ENCODE measurements at regions not wholly inside any gene's neighbourhood (a gene's known extent, or its start where the extent isn't known, plus 50 kb on each side); places are given as distances from the start of the nearest gene placed in this dataset.

GRCh38 chr1:238161955-238162354, 271.2 kb upstream of the ZP4 start:
- no peaks in the 10 kb centered on the region for H3K4me1 ChIP-seq
- no peak overlapping the region for H3K4me2 ChIP-seq
- ChIA-PET POLR2A (no interaction called here), CTCF (no interaction called here)
- FAIRE-seq (no peak), ATAC-seq (no peak), DNase-seq (ENCODE audit: low read depth in 1 of 2, low spot score in 1 of 2) (no peak)
- H3K9me3 ChIP-seq = no peaks in the 10 kb centered on the region
- no peak overlapping the region for H3K4me3 ChIP-seq
- H3K27ac ChIP-seq = no peak overlapping the region
- TF ChIP-seq KDM5A (IDR thresholded peaks at IDR 0.05) (no peak), RFX5 (IDR thresholded peaks at IDR 0.05) (no peak), E2F6 (IDR thresholded peaks at IDR 0.05; ENCODE audit: borderline replicate concordance, low read depth) (no peak)

GRCh38 chr1:238153939-238154338, 263.2 kb upstream of the ZP4 start:
- H3K4me2 ChIP-seq = no peak overlapping the region
- ChIA-PET CTCF (interaction anchor here (1.5 kb wide), 1 partner anchor 36 kb away, joined by 4 read pairs; no protein-coding TSS in a partner anchor), POLR2A (no interaction called here)
- no peak for DNase-seq (ENCODE audit: low read depth in 1 of 2, low spot score in 1 of 2)
- no peak overlapping the region for H3K27ac ChIP-seq
- no peak for TF ChIP-seq SMC3 (IDR thresholded peaks at IDR 0.05)
- TF ChIP-seq USF2 (IDR thresholded peaks at IDR 0.05) = no peak
- no peak for TF ChIP-seq HDAC2 (IDR thresholded peaks at IDR 0.05)
- TF ChIP-seq EHF (CRISPR knock-in tag; IDR thresholded peaks at IDR 0.05) = no peak
- TF ChIP-seq HMGXB4 (CRISPR knock-in tag; IDR thresholded peaks at IDR 0.05; ENCODE audit: borderline replicate concordance) = no peak
- TF ChIP-seq RCOR1 (IDR thresholded peaks at IDR 0.05; ENCODE audit: low read depth, low read length) = no peak
- no peak for TF ChIP-seq CBX8 (IDR thresholded peaks at IDR 0.05)
- TF ChIP-seq RAD21 (conservative IDR thresholded peaks at IDR 0.05 in 1 of 2, IDR thresholded peaks at IDR 0.05 in 1 of 2) = no peak
- TF ChIP-seq POLR2AphosphoS2 (conservative IDR thresholded peaks at IDR 0.05; ENCODE audit: low read length) = no peak
- no peak for TF ChIP-seq CHD4 (IDR thresholded peaks at IDR 0.05; ENCODE audit: borderline replicate concordance)
- no peak for TF ChIP-seq HEYL (CRISPR knock-in tag; IDR thresholded peaks at IDR 0.05)
- no peak for TF ChIP-seq RFX5 (IDR thresholded peaks at IDR 0.05)
- no peaks in the 10 kb centered on the region for H3K9me3 ChIP-seq
- FAIRE-seq = no peak
- H3K4me3 ChIP-seq = no peak overlapping the region
- H3K4me1 ChIP-seq = no peaks in the 10 kb centered on the region
- ATAC-seq = no peak
- WGBS (ENCODE audit: missing lambda C conversion rate) = 2% methylated on average over 3 of the region's 3 CpGs

GRCh38 chr1:238153253-238153652, 262.5 kb upstream of the ZP4 start:
- H3K27ac ChIP-seq = no peak overlapping the region
- TF ChIP-seq JUN (IDR thresholded peaks at IDR 0.05) = no peak
- no peak for TF ChIP-seq RAD21 (conservative IDR thresholded peaks at IDR 0.05 in 1 of 2, IDR thresholded peaks at IDR 0.05 in 1 of 2)
- TF ChIP-seq ZNF302 (CRISPR knock-in tag; IDR thresholded peaks at IDR 0.05) = no peak
- TF ChIP-seq KDM5A (IDR thresholded peaks at IDR 0.05) = no peak
- no peak for TF ChIP-seq TFCP2L1 (CRISPR knock-in tag; IDR thresholded peaks at IDR 0.05)
- no peak for TF ChIP-seq HES2 (IDR thresholded peaks at IDR 0.05)
- no peak for TF ChIP-seq BHLHE40 (IDR thresholded peaks at IDR 0.05; ENCODE audit: low read depth, low read length)
- no peak for TF ChIP-seq ELK1 (IDR thresholded peaks at IDR 0.05; ENCODE audit: low read depth, low read length)
- TF ChIP-seq MAZ (IDR thresholded peaks at IDR 0.05; ENCODE audit: borderline replicate concordance, low read depth, low read length) = no peak
- CTCF ChIA-PET = interaction anchor here (1.5 kb wide), 1 partner anchor 36 kb away, joined by 4 read pairs; no protein-coding TSS in a partner anchor
- DNase-seq (ENCODE audit: low read depth in 1 of 2, low spot score in 1 of 2) (no peak), FAIRE-seq (no peak), ATAC-seq (no peak)
- H3K4me3 ChIP-seq = no peak overlapping the region
- POLR2A ChIA-PET = no interaction called here
- H3K9me3 ChIP-seq = no peaks in the 10 kb centered on the region
- no peak overlapping the region for H3K4me2 ChIP-seq
- 0% methylated on average over 2 of the region's 2 CpGs for WGBS (ENCODE audit: missing lambda C conversion rate)
- H3K4me1 ChIP-seq = no peaks in the 10 kb centered on the region
